Stimulated activated memory B cell treated with anti-CD40 and anti-IgM and Interleukin-4, amounts not matched to agents 10 μg/mL and 1 μg/mL and 100 μg/mL, for 72 hours (primary cell): ENCODE measurements at regions not wholly inside any gene's neighbourhood (a gene's known extent, or its start where the extent isn't known, plus 50 kb on each side); places are given as distances from the start of the nearest gene placed in this dataset.

Source experiments
- ATAC-seq: fragments of 150-1000 bp; cut with Tn5 transposase; 2 replicates; pipeline ENCODE4 v1.10.0; 2021
- H3K27ac Mint-ChIP-seq: one replicate; pipeline ENCODE4 v1.8.0; 2022; ENCODE audit warnings: mild to moderate bottlenecking, mixed read lengths
- H3K27me3 Mint-ChIP-seq: one replicate; pipeline ENCODE4 v1.8.0; 2022; ENCODE audit warnings: mixed read lengths
- H3K36me3 Mint-ChIP-seq: one replicate; pipeline ENCODE4 v1.8.0; 2022; ENCODE audit warnings: mixed read lengths
- H3K4me1 Mint-ChIP-seq: one replicate; pipeline ENCODE4 v1.8.0; 2022; ENCODE audit warnings: mixed read lengths
- H3K4me3 Mint-ChIP-seq: one replicate; pipeline ENCODE4 v1.8.0; 2022; ENCODE audit warnings: mild to moderate bottlenecking, moderate library complexity, mixed read lengths
- H3K9me3 Mint-ChIP-seq: one replicate; pipeline ENCODE4 v1.8.0; 2022; ENCODE audit warnings: mixed read lengths

- Mint-ChIP-seq H3K4me1 (no peaks in the 10 kb centered on the region), H3K9me3 (peaks cover 9% of the 10 kb centered on the region), H3K27me3 (no peaks in the 10 kb centered on the region), H3K4me3 (no peak overlapping the region), H3K27ac (no peak overlapping the region), H3K36me3 (no peaks in the 10 kb centered on the region)
- no peak for ATAC-seq
These were observed 296.3 kb downstream of the GPAM start for GRCh38 chr10:111887266-111887665.

- Mint-ChIP-seq H3K4me3 (no peak overlapping the region), H3K36me3 (no peaks in the 10 kb centered on the region), H3K9me3 (peaks cover 7% of the 10 kb centered on the region), H3K27ac (no peak overlapping the region), H3K4me1 (no peaks in the 10 kb centered on the region), H3K27me3 (no peaks in the 10 kb centered on the region)
- ATAC-seq, result no peak
These were observed 293.5 kb downstream of the GPAM start for GRCh38 chr10:111890046-111890445.

GRCh38 chr10:111916011-111916410 lies 267.6 kb downstream of the GPAM start:
- Mint-ChIP-seq H3K4me3 (no peak overlapping the region), H3K36me3 (no peaks in the 10 kb centered on the region)
- ATAC-seq, result no peak

GRCh38 chr10:111921821-111922220 lies 261.7 kb downstream of the GPAM start:
- H3K27ac Mint-ChIP-seq, result no peak overlapping the region
- no peaks in the 10 kb centered on the region for H3K4me1 Mint-ChIP-seq
- no peaks in the 10 kb centered on the region for H3K9me3 Mint-ChIP-seq
- no peak overlapping the region for H3K4me3 Mint-ChIP-seq
- no peaks in the 10 kb centered on the region for H3K27me3 Mint-ChIP-seq
- no peak for ATAC-seq
- H3K36me3 Mint-ChIP-seq, result no peaks in the 10 kb centered on the region

More at GRCh38 chr10:111916011-111916410, 267.6 kb downstream of the GPAM start:
- Mint-ChIP-seq H3K4me1 (no peaks in the 10 kb centered on the region), H3K27ac (no peak overlapping the region), H3K9me3 (no peaks in the 10 kb centered on the region), H3K27me3 (no peaks in the 10 kb centered on the region)

- H3K36me3 Mint-ChIP-seq, result no peaks in the 10 kb centered on the region
- no peaks in the 10 kb centered on the region for H3K9me3 Mint-ChIP-seq
- no peak overlapping the region for H3K4me3 Mint-ChIP-seq
- no peaks in the 10 kb centered on the region for H3K27me3 Mint-ChIP-seq
- ATAC-seq, result no peak
- no peak overlapping the region for H3K27ac Mint-ChIP-seq
- no peaks in the 10 kb centered on the region for H3K4me1 Mint-ChIP-seq
These were observed 260.5 kb downstream of the GPAM start for GRCh38 chr10:111923032-111923431.

- ATAC-seq, result no peak
- Mint-ChIP-seq H3K36me3 (no peaks in the 10 kb centered on the region), H3K27me3 (no peaks in the 10 kb centered on the region), H3K27ac (no peak overlapping the region), H3K9me3 (no peaks in the 10 kb centered on the region), H3K4me3 (no peak overlapping the region), H3K4me1 (no peaks in the 10 kb centered on the region)
These were observed 257.3 kb downstream of the GPAM start for GRCh38 chr10:111926286-111926685.

- no peaks in the 10 kb centered on the region for H3K4me1 Mint-ChIP-seq
These were observed 249.6 kb downstream of the GPAM start for GRCh38 chr10:111933937-111934336.

GRCh38 chr10:111934931-111935330 lies 248.6 kb downstream of the GPAM start:
- Mint-ChIP-seq H3K36me3 (no peaks in the 10 kb centered on the region), H3K4me3 (no peak overlapping the region), H3K9me3 (no peaks in the 10 kb centered on the region), H3K4me1 (no peaks in the 10 kb centered on the region), H3K27me3 (no peaks in the 10 kb centered on the region), H3K27ac (no peak overlapping the region)
- ATAC-seq, result no peak

More at GRCh38 chr10:111933937-111934336, 249.6 kb downstream of the GPAM start:
- no peaks in the 10 kb centered on the region for H3K36me3 Mint-ChIP-seq
- no peaks in the 10 kb centered on the region for H3K27me3 Mint-ChIP-seq
- H3K4me3 Mint-ChIP-seq, result no peak overlapping the region
- no peaks in the 10 kb centered on the region for H3K9me3 Mint-ChIP-seq
- no peak for ATAC-seq
- H3K27ac Mint-ChIP-seq, result no peak overlapping the region

- Mint-ChIP-seq H3K4me3 (no peak overlapping the region), H3K27ac (no peak overlapping the region), H3K4me1 (no peaks in the 10 kb centered on the region), H3K36me3 (no peaks in the 10 kb centered on the region), H3K27me3 (no peaks in the 10 kb centered on the region), H3K9me3 (no peaks in the 10 kb centered on the region)
- ATAC-seq, result no peak
These were observed 247.4 kb downstream of the GPAM start for GRCh38 chr10:111936143-111936542.

- no peaks in the 10 kb centered on the region for H3K36me3 Mint-ChIP-seq
- no peak overlapping the region for H3K27ac Mint-ChIP-seq
- ATAC-seq, result no peak
- H3K9me3 Mint-ChIP-seq, result peaks cover 3% of the 10 kb centered on the region
- H3K4me1 Mint-ChIP-seq, result no peaks in the 10 kb centered on the region
- H3K4me3 Mint-ChIP-seq, result no peak overlapping the region
- H3K27me3 Mint-ChIP-seq, result peaks cover 8% of the 10 kb centered on the region
These were observed 239.2 kb downstream of the GPAM start for GRCh38 chr10:111944331-111944730.

GRCh38 chr10:111953949-111954348 lies 229.6 kb downstream of the GPAM start:
- Mint-ChIP-seq H3K4me1 (no peaks in the 10 kb centered on the region), H3K36me3 (peaks cover 7% of the 10 kb centered on the region), H3K4me3 (no peak overlapping the region), H3K9me3 (peaks cover 14% of the 10 kb centered on the region), H3K27ac (no peak overlapping the region), H3K27me3 (no peaks in the 10 kb centered on the region)
- no peak for ATAC-seq

- H3K9me3 Mint-ChIP-seq, result peaks cover 14% of the 10 kb centered on the region
- H3K27me3 Mint-ChIP-seq, result no peaks in the 10 kb centered on the region
- H3K27ac Mint-ChIP-seq, result no peak overlapping the region
- H3K36me3 Mint-ChIP-seq, result peaks cover 7% of the 10 kb centered on the region
- no peak for ATAC-seq
- H3K4me1 Mint-ChIP-seq, result no peaks in the 10 kb centered on the region
- no peak overlapping the region for H3K4me3 Mint-ChIP-seq
These were observed 229.2 kb downstream of the GPAM start for GRCh38 chr10:111954386-111954785.

- H3K4me1 Mint-ChIP-seq, result no peaks in the 10 kb centered on the region
These were observed 226.7 kb downstream of the GPAM start for GRCh38 chr10:111956841-111957240.

GRCh38 chr10:111962951-111963350 lies 220.6 kb downstream of the GPAM start:
- H3K4me1 Mint-ChIP-seq, result no peaks in the 10 kb centered on the region
- no peak overlapping the region for H3K4me3 Mint-ChIP-seq
- H3K27ac Mint-ChIP-seq, result no peak overlapping the region
- no peaks in the 10 kb centered on the region for H3K36me3 Mint-ChIP-seq
- no peak for ATAC-seq
- H3K9me3 Mint-ChIP-seq, result peaks cover 8% of the 10 kb centered on the region
- H3K27me3 Mint-ChIP-seq, result no peaks in the 10 kb centered on the region

More at GRCh38 chr10:111956841-111957240, 226.7 kb downstream of the GPAM start:
- no peak overlapping the region for H3K4me3 Mint-ChIP-seq
- H3K27me3 Mint-ChIP-seq, result no peaks in the 10 kb centered on the region
- H3K9me3 Mint-ChIP-seq, result peaks cover 14% of the 10 kb centered on the region
- no peak for ATAC-seq
- H3K36me3 Mint-ChIP-seq, result peaks cover 7% of the 10 kb centered on the region
- H3K27ac Mint-ChIP-seq, result no peak overlapping the region

- Mint-ChIP-seq H3K27ac (no peak overlapping the region), H3K9me3 (peaks cover 8% of the 10 kb centered on the region), H3K36me3 (no peaks in the 10 kb centered on the region), H3K4me3 (no peak overlapping the region), H3K4me1 (no peaks in the 10 kb centered on the region), H3K27me3 (no peaks in the 10 kb centered on the region)
- ATAC-seq, result no peak
These were observed 216.4 kb downstream of the GPAM start for GRCh38 chr10:111967116-111967515.

- Mint-ChIP-seq H3K9me3 (peaks cover 8% of the 10 kb centered on the region), H3K36me3 (no peaks in the 10 kb centered on the region), H3K4me3 (no peak overlapping the region), H3K27ac (no peak overlapping the region), H3K27me3 (no peaks in the 10 kb centered on the region), H3K4me1 (no peaks in the 10 kb centered on the region)
- ATAC-seq, result no peak
These were observed 216.0 kb downstream of the GPAM start for GRCh38 chr10:111967547-111967946.

- H3K9me3 Mint-ChIP-seq, result peaks cover 8% of the 10 kb centered on the region
- no peaks in the 10 kb centered on the region for H3K27me3 Mint-ChIP-seq
- no peaks in the 10 kb centered on the region for H3K36me3 Mint-ChIP-seq
- H3K27ac Mint-ChIP-seq, result no peak overlapping the region
- no peak overlapping the region for H3K4me3 Mint-ChIP-seq
- ATAC-seq, result no peak
- no peaks in the 10 kb centered on the region for H3K4me1 Mint-ChIP-seq
These were observed 214.9 kb downstream of the GPAM start for GRCh38 chr10:111968647-111969046.
